ENCODE measurements at regions not wholly inside any gene's neighbourhood (a gene's known extent, or its start where the extent isn't known, plus 50 kb on each side); places are given as distances from the start of the nearest gene placed in this dataset.

DNA sequence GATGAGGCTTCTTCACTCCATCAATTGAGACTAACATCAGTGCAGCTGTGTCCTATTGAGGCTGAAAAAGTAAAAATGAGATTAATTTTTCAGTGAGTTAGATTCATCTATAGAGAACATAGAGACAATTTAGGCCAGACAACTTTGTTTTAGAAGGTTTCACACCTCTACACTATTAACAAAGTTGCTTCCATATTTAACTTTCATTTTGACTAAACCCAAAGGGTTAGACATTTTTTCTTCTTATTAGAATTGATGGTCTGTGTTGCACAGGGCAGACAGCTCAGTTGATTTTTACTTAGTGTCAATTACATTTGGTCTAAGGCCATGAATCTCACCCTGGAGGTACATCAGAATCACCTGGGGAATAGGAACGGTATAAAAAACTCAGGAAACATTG lies 130.2 kb upstream of the NXPH2 start:
- TF ChIP-seq, protein P1, sequence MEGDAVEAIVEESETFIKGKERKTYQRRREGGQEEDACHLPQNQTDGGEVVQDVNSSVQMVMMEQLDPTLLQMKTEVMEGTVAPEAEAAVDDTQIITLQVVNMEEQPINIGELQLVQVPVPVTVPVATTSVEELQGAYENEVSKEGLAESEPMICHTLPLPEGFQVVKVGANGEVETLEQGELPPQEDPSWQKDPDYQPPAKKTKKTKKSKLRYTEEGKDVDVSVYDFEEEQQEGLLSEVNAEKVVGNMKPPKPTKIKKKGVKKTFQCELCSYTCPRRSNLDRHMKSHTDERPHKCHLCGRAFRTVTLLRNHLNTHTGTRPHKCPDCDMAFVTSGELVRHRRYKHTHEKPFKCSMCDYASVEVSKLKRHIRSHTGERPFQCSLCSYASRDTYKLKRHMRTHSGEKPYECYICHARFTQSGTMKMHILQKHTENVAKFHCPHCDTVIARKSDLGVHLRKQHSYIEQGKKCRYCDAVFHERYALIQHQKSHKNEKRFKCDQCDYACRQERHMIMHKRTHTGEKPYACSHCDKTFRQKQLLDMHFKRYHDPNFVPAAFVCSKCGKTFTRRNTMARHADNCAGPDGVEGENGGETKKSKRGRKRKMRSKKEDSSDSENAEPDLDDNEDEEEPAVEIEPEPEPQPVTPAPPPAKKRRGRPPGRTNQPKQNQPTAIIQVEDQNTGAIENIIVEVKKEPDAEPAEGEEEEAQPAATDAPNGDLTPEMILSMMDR (conservative IDR thresholded peaks at IDR 0.05), result no peak
- TF ChIP-seq ZFX (IDR thresholded peaks at IDR 0.05), result no peak
